ENCODE measurements at regions not wholly inside any gene's neighbourhood (a gene's known extent, or its start where the extent isn't known, plus 50 kb on each side); places are given as distances from the start of the nearest gene placed in this dataset.

DNA sequence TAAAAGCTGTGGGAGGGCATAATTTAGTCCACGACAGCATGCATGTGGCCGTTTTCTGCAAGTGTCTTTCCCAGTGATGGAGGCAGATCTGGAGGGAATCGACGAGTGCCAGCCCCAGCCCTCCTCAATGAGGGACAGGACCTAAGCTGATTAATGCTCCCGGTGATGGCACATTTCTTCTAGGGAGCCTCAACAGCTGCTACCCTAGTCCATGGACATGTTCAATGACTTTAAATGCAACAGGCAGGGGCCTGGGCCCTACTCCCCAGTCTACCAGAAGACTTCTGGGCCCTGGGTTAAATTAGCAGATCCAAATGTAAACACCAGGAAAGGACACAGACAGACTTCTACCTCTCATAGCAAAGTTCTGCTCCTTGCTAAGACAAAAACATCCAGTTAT is 155.1 kb downstream of the ACTR3 start:
- TF ChIP-seq, protein P1, sequence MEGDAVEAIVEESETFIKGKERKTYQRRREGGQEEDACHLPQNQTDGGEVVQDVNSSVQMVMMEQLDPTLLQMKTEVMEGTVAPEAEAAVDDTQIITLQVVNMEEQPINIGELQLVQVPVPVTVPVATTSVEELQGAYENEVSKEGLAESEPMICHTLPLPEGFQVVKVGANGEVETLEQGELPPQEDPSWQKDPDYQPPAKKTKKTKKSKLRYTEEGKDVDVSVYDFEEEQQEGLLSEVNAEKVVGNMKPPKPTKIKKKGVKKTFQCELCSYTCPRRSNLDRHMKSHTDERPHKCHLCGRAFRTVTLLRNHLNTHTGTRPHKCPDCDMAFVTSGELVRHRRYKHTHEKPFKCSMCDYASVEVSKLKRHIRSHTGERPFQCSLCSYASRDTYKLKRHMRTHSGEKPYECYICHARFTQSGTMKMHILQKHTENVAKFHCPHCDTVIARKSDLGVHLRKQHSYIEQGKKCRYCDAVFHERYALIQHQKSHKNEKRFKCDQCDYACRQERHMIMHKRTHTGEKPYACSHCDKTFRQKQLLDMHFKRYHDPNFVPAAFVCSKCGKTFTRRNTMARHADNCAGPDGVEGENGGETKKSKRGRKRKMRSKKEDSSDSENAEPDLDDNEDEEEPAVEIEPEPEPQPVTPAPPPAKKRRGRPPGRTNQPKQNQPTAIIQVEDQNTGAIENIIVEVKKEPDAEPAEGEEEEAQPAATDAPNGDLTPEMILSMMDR (IDR thresholded peaks at IDR 0.05; ENCODE audit: poor library complexity, severe bottlenecking) = no peak
- TF ChIP-seq, protein P2, sequence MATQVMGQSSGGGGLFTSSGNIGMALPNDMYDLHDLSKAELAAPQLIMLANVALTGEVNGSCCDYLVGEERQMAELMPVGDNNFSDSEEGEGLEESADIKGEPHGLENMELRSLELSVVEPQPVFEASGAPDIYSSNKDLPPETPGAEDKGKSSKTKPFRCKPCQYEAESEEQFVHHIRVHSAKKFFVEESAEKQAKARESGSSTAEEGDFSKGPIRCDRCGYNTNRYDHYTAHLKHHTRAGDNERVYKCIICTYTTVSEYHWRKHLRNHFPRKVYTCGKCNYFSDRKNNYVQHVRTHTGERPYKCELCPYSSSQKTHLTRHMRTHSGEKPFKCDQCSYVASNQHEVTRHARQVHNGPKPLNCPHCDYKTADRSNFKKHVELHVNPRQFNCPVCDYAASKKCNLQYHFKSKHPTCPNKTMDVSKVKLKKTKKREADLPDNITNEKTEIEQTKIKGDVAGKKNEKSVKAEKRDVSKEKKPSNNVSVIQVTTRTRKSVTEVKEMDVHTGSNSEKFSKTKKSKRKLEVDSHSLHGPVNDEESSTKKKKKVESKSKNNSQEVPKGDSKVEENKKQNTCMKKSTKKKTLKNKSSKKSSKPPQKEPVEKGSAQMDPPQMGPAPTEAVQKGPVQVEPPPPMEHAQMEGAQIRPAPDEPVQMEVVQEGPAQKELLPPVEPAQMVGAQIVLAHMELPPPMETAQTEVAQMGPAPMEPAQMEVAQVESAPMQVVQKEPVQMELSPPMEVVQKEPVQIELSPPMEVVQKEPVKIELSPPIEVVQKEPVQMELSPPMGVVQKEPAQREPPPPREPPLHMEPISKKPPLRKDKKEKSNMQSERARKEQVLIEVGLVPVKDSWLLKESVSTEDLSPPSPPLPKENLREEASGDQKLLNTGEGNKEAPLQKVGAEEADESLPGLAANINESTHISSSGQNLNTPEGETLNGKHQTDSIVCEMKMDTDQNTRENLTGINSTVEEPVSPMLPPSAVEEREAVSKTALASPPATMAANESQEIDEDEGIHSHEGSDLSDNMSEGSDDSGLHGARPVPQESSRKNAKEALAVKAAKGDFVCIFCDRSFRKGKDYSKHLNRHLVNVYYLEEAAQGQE (IDR thresholded peaks at IDR 0.05; ENCODE audit: borderline replicate concordance) = no peak
- TF ChIP-seq TAF1 (IDR thresholded peaks at IDR 0.05; ENCODE audit: low read depth) (no peak), POLR2AphosphoS5 (IDR thresholded peaks at IDR 0.05) (no peak)
